ENCODE measurements at regions not wholly inside any gene's neighbourhood (a gene's known extent, or its start where the extent isn't known, plus 50 kb on each side); places are given as distances from the start of the nearest gene placed in this dataset.

DNA sequence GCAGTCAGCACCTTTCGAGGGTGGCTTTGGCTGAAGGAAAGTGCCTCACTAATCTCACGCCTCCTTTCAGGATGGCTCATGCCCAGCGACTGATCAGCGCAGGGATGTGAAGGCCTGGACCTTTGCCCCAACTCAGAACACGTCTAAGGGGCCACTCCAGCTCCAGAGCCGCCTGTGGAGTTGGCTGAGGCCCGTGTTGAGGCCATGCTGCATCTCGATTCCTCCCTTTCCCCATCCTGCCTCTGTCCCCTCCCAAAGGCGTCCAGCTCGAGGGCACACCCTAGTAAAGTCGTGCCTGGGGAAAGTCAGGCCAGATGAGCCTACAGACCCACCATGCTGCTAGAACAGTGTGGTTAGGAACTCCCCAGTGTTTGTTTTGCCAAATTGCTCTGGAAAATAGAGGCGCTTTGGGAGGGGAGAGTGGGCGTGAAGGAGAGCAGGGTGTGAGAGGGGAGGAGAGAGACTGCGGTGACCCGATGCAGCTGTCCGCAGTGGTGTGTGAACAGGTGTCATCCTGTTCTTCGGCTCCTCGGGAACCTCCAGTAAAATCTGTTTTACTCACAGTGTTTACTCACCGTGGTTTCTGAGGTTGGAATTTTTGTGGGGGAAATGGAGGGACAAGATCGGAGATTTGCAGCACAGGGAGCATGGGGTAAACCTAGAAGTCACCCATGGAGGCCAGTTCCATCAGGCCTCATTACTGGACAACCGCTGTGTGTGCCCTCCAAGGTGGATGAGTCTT lies 85.0 kb upstream of the PMEPA1 start:
- no peak for DNase-seq

DNA sequence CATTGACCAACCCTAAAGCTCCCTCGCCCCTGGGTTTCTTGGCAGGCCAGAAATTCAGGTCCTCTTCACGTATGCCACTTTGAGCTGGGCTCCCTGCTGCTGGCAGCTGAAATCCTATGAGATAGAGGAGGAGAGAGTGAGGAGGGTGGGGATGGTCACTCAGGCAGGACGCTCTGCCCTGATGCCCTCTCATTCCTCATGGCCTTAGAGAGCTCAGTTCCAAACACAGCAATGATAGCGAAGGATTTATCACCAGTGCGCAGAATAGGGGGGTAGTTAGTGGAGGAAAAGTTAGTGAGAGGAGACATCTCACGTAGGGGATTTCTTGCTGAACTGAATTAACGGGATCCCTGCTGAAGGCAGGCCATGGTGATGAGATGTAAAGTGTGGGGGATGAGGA lies 84.2 kb upstream of the PMEPA1 start:
- DNase-seq: no peak

DNA sequence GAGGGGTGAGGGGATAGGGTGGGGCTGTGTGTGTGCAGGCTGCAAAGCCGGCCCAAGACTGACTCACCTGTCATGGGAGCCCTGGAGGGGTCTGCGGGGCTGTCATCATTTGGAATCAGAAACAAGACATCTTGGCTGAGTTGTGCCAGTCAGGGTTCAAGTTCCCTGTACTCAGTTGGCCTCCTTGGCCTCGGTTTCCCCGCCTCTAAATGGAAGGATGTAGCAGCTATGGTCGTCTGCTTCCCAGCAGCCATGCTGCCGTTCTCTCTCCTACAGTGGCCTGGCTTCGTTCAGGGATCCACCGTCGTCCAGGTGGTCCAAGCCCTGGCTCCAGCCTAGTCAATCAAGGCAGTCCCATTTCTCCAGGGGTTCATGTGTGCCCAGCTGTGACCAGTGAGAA lies 83.6 kb upstream of the PMEPA1 start:
- no peak for DNase-seq

- no peak for DNase-seq
These were observed 82.7 kb upstream of the PMEPA1 start for GRCh38 chr20:57792386-57793080.

GRCh38 chr20:57791966-57792365 lies 82.2 kb upstream of the PMEPA1 start:
- no peak for DNase-seq

- DNase-seq: no peak
These were observed 81.6 kb upstream of the PMEPA1 start for GRCh38 chr20:57791178-57791962.

- no peak for DNase-seq
These were observed 80.4 kb upstream of the PMEPA1 start for GRCh38 chr20:57790176-57790575.

- DNase-seq: no peak
These were observed 79.3 kb upstream of the PMEPA1 start for GRCh38 chr20:57788936-57789613.

DNA sequence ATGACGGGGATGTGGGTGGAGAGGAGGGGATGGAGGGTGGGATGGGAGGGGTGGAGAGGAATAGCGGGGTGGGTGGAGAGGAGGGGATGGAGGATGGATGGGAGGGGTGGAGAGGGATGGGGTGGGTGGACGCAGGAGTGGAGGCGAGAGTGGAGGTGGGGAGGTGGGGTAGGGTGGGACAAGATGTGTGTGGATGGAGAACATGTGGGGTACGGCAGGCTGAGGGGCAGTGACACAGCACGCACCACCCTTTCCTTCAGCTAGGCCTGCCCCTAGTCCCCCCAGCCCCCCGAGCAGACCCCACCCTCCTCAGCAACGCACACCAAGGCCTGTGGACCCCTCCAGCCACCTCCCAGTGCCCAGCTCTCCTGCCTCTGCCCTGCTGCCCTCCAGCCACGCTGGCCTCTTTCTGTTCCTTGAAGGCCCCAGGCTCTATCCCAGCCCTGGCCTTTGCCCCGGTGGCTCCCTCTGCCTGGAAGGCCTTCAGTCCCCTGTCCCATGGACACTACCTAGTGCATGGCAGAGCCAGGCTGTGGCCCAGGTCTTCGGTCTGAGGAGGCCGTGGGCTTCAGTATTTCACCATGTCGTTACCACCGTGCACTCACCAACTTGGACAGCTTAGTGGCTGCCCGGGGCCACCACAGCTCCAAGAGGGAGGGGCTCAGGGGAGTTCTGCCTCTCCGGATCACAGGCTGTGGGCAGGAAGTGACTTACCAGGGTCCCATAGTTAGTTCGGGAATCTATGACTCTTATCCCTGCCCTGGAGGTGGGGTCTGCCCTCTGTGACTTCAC lies 78.4 kb upstream of the PMEPA1 start:
- DNase-seq: no peak

- DNase-seq: no peak
These were observed 77.6 kb upstream of the PMEPA1 start for GRCh38 chr20:57787151-57787989.

DNA sequence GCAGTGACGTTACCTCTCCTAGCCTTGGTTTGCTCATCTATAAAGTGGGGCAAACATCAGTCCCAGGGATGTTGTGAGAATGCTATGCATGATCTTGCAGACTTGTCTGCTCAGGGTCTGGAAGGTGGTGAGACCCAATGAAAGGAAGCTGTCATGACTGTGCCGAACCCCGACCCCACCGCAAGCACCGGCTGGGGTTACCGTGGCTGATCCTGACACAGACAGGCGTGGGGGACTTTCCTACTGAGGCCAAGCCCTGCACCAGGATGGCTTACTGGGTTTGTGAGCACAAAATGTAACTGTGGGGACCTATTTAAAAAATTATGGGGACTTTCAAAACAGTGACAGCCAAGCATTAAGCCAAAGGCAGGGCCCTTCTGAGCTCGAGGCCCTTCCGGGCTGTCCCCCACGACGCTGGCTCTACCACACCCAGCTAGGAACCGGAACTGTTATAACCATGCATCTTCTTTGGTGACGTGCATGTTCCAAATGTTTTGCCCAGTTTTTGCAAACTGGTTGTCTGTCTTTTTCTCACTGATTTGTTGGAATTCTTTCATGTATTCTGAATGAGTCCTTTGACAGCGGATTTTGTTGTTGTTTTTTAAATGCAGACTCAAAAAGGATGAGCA lies 76.6 kb upstream of the PMEPA1 start:
- DNase-seq: no peak

- DNase-seq: no peak
These were observed 75.9 kb upstream of the PMEPA1 start for GRCh38 chr20:57785720-57786119.

DNA sequence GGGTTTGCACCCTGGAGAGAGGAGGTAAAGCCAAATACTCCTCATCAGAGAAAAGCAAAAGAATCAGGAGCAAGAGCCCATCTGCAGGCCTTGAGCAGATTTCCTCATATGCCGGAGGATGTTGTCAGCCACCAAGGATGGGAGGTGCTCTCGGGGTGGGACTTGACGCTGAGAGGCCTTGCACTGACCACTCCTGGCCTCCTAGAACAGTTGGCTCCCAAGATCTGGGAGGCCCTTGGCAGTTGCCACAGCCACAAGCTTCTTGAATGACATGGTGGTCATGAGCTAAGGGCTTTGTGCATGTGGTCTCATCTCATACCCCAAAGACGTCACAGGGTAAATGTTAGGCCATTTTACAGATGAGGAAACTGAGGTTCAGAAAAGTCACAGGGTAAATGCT lies 75.2 kb upstream of the PMEPA1 start:
- DNase-seq: no peak

GRCh38 chr20:57783956-57784837 lies 74.4 kb upstream of the PMEPA1 start:
- no peak for DNase-seq

GRCh38 chr20:57783196-57783595 lies 73.4 kb upstream of the PMEPA1 start:
- no peak for DNase-seq

DNA sequence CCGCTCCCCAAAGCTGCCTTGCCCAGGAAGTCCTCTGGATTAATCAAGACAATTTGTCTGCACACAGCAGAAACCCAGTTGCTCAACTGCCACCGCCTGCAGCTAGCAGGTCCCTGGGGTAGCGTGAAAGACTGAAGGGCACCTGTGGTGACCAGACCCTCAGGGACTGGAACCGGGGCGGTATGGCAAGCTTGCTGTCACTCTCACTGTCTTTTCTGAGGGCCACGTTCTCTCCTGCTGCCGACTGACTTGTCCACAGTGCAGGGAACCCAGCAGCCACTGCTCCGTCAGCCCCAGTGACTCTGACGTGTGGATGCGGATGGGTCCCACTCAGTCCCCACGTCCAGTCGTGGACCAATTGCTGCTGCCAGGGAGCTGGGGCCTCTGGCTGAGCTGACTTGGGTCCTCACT lies 72.8 kb upstream of the PMEPA1 start:
- no peak for DNase-seq

GRCh38 chr20:57781901-57782300 lies 72.1 kb upstream of the PMEPA1 start:
- no peak for DNase-seq

DNA sequence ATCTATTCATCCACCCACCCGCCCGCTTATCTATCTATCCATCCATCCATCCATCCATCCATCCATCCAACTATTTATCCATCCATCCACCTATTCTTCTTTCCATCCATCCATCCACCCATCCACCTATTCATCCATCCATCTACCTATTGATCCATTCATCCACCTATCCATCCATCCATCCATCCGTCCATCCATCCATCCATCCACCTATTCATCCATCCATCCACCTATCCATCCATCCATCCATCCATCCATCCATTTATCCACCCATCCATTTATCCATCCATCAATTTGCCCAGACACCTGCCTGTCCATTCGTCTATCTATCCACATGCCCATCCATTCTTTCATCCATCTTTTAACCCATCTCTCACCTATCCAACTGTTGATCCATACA lies 71.1 kb upstream of the PMEPA1 start:
- no peak for DNase-seq

- DNase-seq: no peak
These were observed 70.6 kb upstream of the PMEPA1 start for GRCh38 chr20:57780398-57780797.
